ENCODE measurements at regions not wholly inside any gene's neighbourhood (a gene's known extent, or its start where the extent isn't known, plus 50 kb on each side); places are given as distances from the start of the nearest gene placed in this dataset.

DNA sequence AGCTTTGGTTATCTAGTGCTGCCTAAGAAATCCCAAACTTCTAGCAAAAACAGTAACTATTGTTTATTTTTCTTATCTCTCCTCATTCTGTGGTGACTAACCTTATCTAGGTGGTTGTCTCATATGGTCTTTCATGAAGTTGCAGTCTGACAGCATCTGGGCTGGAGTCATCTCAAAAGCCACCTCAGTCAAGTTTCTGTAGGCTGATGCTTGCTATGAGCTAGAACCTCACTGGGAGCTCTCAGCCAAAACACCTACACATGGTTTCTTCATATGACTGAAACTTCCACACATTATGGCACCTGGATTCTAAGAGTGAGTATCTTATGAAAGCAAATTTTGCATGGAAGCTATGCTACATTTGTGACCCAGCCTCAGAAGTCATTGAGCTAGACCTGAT is 596.4 kb upstream of the VRK2 start:
- Histone ChIP-seq H3K9me3 (no peaks in the 10 kb centered on the region), H3K36me3 (no peaks in the 10 kb centered on the region), H3K4me3 (no peak overlapping the region), H3K27ac (no peak overlapping the region), H3K27me3 (no peaks in the 10 kb centered on the region), H3K4me1 (no peaks in the 10 kb centered on the region)
- TF ChIP-seq CTCF (IDR thresholded peaks at IDR 0.05) (no peak), POLR2A (IDR thresholded peaks at IDR 0.05) (no peak)
- intact Hi-C loops (cut with DNase I): no loop called here
- ATAC-seq: no peak
- DNase-seq: no peak

- no peak for DNase-seq
- Histone ChIP-seq H3K9me3 (no peaks in the 10 kb centered on the region), H3K4me3 (no peak overlapping the region), H3K27me3 (no peaks in the 10 kb centered on the region), H3K36me3 (no peaks in the 10 kb centered on the region), H3K27ac (no peak overlapping the region), H3K4me1 (no peaks in the 10 kb centered on the region)
- 56% methylated on average over 4 of the region's 4 CpGs for WGBS (ENCODE audit: insufficient coverage, low coverage, low lambda C conversion rate, missing lambda C conversion rate)
- no peak for ATAC-seq
- TF ChIP-seq POLR2A (IDR thresholded peaks at IDR 0.05): no peak
- no peak for TF ChIP-seq CTCF (IDR thresholded peaks at IDR 0.05)
- intact Hi-C loops (cut with DNase I): no loop called here
Measured at GRCh38 chr2:57452634-57453033, 594.0 kb upstream of the VRK2 start.

DNA sequence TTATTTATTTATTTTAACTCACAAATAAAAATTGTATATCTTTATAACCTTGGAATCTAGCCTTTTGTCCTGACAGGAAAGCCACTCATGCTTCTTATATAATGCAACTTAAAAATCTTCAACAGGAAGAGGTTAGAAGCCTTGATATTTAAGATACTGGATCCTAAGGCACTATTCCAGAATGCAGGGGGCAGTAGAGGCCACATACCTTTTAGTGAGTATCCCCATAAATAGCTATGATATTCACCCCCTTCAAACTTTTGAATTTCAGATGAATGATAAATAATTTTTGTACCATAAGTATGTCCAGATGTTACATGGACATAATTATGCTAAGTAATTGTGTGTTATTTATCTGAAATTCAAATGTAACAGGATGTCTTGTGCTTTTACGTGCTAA is 592.7 kb upstream of the VRK2 start:
- Histone ChIP-seq H3K4me1 (no peaks in the 10 kb centered on the region), H3K9me3 (no peaks in the 10 kb centered on the region), H3K4me3 (no peak overlapping the region), H3K27ac (no peak overlapping the region), H3K27me3 (no peaks in the 10 kb centered on the region), H3K36me3 (no peaks in the 10 kb centered on the region)
- WGBS (ENCODE audit: insufficient coverage, low coverage, low lambda C conversion rate, missing lambda C conversion rate): 71% methylated on average over 1 of the region's 1 CpG
- no peak for ATAC-seq
- DNase-seq: no peak
- intact Hi-C loops (cut with DNase I): no loop called here
- peak in 1 of 4 donors; percentile 4 for TF ChIP-seq CTCF (IDR thresholded peaks at IDR 0.05)
- no peak for TF ChIP-seq POLR2A (IDR thresholded peaks at IDR 0.05)

GRCh38 chr2:57460396-57461276 is 586.0 kb upstream of the VRK2 start:
- Histone ChIP-seq H3K27me3 (no peaks in the 10 kb centered on the region), H3K4me3 (no peak overlapping the region), H3K9me3 (no peaks in the 10 kb centered on the region), H3K36me3 (no peaks in the 10 kb centered on the region), H3K27ac (no peak overlapping the region), H3K4me1 (no peaks in the 10 kb centered on the region)
- DNase-seq (no peak), ATAC-seq (no peak)
- intact Hi-C loops (cut with DNase I): no loop called here
- 42% methylated on average over 2 of the region's 2 CpGs for WGBS (ENCODE audit: insufficient coverage, low coverage, low lambda C conversion rate, missing lambda C conversion rate)
- no peak for TF ChIP-seq POLR2A (IDR thresholded peaks at IDR 0.05)
- no peak for TF ChIP-seq CTCF (IDR thresholded peaks at IDR 0.05)
